ENCODE measurements at regions not wholly inside any gene's neighbourhood (a gene's known extent, or its start where the extent isn't known, plus 50 kb on each side); places are given as distances from the start of the nearest gene placed in this dataset.

DNA sequence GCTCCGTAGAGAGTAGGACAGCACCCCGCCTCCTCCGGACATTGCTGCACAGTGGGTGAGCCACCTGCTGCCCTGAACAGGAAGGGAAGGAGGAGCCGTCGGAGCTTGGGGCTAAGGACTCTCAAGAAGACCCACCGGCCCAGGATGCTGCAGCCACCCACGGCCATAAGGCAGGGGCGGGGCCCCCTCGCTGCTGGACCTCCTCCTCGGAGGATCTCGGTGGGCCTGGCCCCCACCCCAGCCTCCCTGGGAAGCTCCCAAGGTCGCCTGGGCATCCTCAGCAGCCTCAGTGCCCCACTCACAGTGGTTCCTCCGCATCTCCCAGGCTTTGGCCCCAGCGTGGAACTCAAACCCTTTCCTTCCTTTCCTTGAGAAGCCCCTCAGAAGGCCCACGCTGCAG is 68.6 kb upstream of the DIO3 start:
- no peak overlapping the region for H3K4me3 ChIP-seq (ENCODE audit: low read depth, low read length)
- TF ChIP-seq, protein P1, sequence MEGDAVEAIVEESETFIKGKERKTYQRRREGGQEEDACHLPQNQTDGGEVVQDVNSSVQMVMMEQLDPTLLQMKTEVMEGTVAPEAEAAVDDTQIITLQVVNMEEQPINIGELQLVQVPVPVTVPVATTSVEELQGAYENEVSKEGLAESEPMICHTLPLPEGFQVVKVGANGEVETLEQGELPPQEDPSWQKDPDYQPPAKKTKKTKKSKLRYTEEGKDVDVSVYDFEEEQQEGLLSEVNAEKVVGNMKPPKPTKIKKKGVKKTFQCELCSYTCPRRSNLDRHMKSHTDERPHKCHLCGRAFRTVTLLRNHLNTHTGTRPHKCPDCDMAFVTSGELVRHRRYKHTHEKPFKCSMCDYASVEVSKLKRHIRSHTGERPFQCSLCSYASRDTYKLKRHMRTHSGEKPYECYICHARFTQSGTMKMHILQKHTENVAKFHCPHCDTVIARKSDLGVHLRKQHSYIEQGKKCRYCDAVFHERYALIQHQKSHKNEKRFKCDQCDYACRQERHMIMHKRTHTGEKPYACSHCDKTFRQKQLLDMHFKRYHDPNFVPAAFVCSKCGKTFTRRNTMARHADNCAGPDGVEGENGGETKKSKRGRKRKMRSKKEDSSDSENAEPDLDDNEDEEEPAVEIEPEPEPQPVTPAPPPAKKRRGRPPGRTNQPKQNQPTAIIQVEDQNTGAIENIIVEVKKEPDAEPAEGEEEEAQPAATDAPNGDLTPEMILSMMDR (IDR thresholded peaks at IDR 0.05; ENCODE audit: insufficient read depth, low read length, poor library complexity, severe bottlenecking) = no peak
- peaks cover 4% of the 10 kb centered on the region for H3K27me3 ChIP-seq (ENCODE audit: control insufficient read depth, insufficient read depth, low read length)
- H3K36me3 ChIP-seq (ENCODE audit: control insufficient read depth, insufficient read depth, low read length) = no peaks in the 10 kb centered on the region
- DNase-seq (ENCODE audit: low read depth) = no peak

DNA sequence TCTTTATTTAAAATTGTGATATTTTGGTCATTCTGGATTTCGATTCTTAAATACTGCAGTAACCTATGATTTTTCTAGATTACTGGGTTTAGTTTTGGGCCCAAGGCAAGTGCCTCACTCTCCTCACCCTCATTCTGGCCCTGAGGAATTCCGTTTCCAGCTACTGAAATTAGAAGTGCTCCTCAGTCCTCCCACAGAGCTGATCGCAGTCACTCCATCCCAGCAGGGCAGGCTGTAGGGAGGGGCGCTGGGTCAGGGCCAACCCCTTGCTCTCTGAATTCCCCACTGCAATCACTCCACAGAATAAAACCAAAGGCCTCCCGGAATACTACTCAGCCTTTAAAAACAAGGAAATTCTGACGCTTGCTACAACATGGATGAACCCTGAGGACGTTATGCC is 66.5 kb upstream of the DIO3 start:
- DNase-seq (ENCODE audit: low read depth) = no peak
- TF ChIP-seq, protein P1 (IDR thresholded peaks at IDR 0.05; ENCODE audit: insufficient read depth, low read length, poor library complexity, severe bottlenecking) = no peak

DNA sequence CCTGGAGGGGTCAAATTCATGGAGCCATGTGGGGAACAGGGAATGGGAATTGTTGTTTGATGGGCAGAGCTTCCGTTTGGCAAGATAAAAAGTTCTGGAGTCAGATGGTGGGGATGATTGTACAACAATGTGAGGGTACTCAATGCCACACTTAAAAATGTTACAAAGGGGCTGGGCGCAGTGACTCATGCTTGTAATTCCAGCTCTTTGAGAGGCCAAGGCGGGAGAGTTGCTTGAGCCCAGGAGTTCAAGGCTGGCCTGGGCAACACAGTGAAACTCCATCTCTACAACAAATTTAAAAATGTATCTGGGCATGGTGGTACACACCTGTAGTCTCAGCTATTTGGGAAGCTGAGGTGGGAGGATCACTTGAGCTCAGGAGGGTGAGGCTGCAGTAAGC is 66.0 kb upstream of the DIO3 start:
- Histone ChIP-seq H3K36me3 (ENCODE audit: control insufficient read depth, insufficient read depth, low read length) (no peaks in the 10 kb centered on the region), H3K4me3 (ENCODE audit: low read depth, low read length) (no peak overlapping the region), H3K27me3 (ENCODE audit: control insufficient read depth, insufficient read depth, low read length) (peaks cover 4% of the 10 kb centered on the region)
- TF ChIP-seq, protein P1 (IDR thresholded peaks at IDR 0.05; ENCODE audit: insufficient read depth, low read length, poor library complexity, severe bottlenecking) = no peak
- no peak for DNase-seq (ENCODE audit: low read depth)

More for the DNA sequence above, 66.5 kb upstream of the DIO3 start:
- peaks cover 4% of the 10 kb centered on the region for H3K27me3 ChIP-seq (ENCODE audit: control insufficient read depth, insufficient read depth, low read length)
- H3K4me3 ChIP-seq (ENCODE audit: low read depth, low read length) = no peak overlapping the region
- no peaks in the 10 kb centered on the region for H3K36me3 ChIP-seq (ENCODE audit: control insufficient read depth, insufficient read depth, low read length)

DNA sequence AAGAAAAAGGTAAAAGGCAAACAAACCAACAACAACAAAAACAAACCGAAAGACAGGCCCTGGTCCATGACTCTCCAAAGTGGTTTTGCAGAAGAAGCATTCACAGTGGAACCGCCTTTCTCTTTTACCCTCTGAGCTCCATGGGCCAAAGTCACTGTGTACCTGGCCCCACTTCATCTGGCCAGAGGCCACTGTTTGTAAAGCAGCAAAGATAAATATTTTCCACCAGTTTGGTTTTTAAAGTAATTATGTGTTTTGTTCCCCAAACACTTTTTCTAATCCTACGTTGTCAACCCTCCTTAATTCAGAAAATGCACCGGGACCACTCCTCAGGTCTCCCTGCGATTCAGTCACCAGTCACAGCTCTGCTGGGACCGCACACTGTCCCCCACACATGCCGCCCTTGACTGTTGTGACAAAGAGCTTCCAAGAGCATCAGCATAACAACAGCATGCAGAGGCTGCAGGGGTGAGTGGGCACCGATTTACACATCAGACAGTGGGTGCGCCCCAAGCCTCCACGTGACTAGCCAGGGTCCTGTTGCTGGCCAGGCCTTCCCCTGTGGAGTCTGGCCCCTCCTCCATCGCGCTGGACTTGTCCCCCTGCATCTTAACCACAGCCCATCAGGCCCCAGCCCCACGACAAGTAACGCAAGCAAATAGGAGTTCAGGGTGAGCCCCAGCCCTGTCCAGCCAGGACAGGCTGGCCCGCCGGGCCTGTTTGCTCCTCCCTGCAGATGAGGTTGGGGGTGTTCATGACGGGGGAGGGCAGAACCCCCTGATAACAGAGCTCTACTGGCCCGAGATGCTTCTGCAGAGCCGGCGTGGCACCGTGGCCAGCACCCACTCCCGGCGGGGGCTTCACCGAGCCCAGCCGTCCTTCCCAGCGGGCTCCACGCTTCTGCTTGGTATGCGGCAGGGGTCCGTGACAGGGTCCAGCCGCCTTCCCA is 65.2 kb upstream of the DIO3 start:
- H3K4me3 ChIP-seq (ENCODE audit: low read depth, low read length) = no peak overlapping the region
- no peak for DNase-seq (ENCODE audit: low read depth)
- peaks cover 8% of the 10 kb centered on the region for H3K27me3 ChIP-seq (ENCODE audit: control insufficient read depth, insufficient read depth, low read length)
- TF ChIP-seq, protein P1 (IDR thresholded peaks at IDR 0.05; ENCODE audit: insufficient read depth, low read length, poor library complexity, severe bottlenecking) = no peak
- no peaks in the 10 kb centered on the region for H3K36me3 ChIP-seq (ENCODE audit: control insufficient read depth, insufficient read depth, low read length)

DNA sequence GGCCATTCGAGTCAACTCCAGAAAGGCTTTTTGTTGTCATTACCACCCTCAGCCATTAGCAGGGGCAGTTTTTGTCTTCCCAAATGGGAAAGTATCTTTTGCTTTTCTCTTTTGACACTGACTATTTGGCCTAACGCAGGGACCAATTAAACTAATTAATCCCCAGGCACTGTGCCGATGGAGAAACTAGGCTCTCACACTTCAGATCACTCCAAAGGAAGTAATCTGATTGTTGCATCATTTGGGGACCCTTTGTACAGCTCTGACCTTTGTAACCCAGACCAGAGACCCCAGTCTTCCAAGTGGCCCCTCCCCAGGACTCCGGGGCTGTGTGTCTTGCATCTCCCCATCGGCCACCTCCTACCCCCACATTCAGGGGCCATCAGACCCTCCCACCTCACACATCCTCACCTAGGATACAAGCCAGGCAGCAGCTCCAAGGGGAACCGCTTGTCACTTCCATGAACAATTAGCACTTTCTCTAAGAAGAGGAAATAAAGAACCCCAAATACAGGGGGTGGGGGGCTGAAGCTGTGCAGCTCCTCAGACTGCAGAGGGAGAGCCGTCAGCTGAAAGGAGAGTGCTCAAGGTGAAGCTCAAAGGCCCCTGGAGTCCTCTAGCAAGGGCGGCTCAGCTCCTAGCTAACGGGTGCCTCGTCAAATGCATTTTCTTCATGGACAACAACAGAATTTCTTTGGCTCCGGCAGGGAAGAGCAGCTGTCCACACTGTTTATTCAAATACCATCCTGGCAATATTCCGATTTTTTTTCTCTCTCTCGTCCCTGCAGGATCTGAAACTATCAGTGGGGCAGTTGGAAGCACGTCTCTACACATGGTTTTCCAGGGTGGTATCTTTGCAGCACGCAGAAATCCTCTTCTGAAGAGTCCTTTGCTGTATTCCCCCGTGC is 64.3 kb upstream of the DIO3 start:
- no peak for DNase-seq (ENCODE audit: low read depth)
- Histone ChIP-seq H3K4me3 (ENCODE audit: low read depth, low read length) (no peak overlapping the region), H3K36me3 (ENCODE audit: control insufficient read depth, insufficient read depth, low read length) (no peaks in the 10 kb centered on the region), H3K27me3 (ENCODE audit: control insufficient read depth, insufficient read depth, low read length) (peaks cover 17% of the 10 kb centered on the region)
- TF ChIP-seq, protein P1 (IDR thresholded peaks at IDR 0.05; ENCODE audit: insufficient read depth, low read length, poor library complexity, severe bottlenecking) = no peak

Measured in kidney epithelial cell (primary cell).